Mesodermal cell (in vitro differentiated cells): ENCODE measurements at regions not wholly inside any gene's neighbourhood (a gene's known extent, or its start where the extent isn't known, plus 50 kb on each side); places are given as distances from the start of the nearest gene placed in this dataset.
"Not testable (repeated sequence)": the region's sequence is repeated elsewhere in the genome, so short reads cannot be mapped to it uniquely, and the experiment has no call there.

Experiments used
- H3K27ac ChIP-seq: 2 replicates; pipeline ENCODE4 v1.7.0; 2013; ENCODE audit warnings: mild to moderate bottlenecking, low read depth, low read length, moderate library complexity; ENCODE audit not compliant: severe bottlenecking
- H3K36me3 ChIP-seq: 2 replicates; pipeline ENCODE4 v1.7.1; 2013; ENCODE audit warnings: mild to moderate bottlenecking, low read length, moderate library complexity; ENCODE audit not compliant: control insufficient read depth, insufficient read depth
- H3K4me1 ChIP-seq: one replicate; pipeline ENCODE4 v1.7.1; 2013; ENCODE audit warnings: mild to moderate bottlenecking, low read length; ENCODE audit not compliant: insufficient read depth, control insufficient read depth, poor library complexity, severe bottlenecking
- H3K4me3 ChIP-seq: 2 replicates; pipeline ENCODE4 v1.7.0; 2013; ENCODE audit warnings: low read length, control low read depth, mild to moderate bottlenecking; ENCODE audit not compliant: insufficient read depth, poor library complexity, severe bottlenecking; ENCODE audit errors: extremely low read depth
- H3K9me3 ChIP-seq: 2 replicates; pipeline ENCODE4 v1.7.1; 2013; ENCODE audit warnings: mild to moderate bottlenecking, low read length, moderate library complexity; ENCODE audit not compliant: control insufficient read depth
- WGBS, 2 experiments: methylation state at CpG; one replicate each; pipeline ENCODE4 v1.1.5; 2013; ENCODE audit warnings: missing lambda C conversion rate in 2 of 2; ENCODE audit not compliant: insufficient coverage in 2 of 2; 5-methylcytosine and 5-hydroxymethylcytosine counted together

DNA sequence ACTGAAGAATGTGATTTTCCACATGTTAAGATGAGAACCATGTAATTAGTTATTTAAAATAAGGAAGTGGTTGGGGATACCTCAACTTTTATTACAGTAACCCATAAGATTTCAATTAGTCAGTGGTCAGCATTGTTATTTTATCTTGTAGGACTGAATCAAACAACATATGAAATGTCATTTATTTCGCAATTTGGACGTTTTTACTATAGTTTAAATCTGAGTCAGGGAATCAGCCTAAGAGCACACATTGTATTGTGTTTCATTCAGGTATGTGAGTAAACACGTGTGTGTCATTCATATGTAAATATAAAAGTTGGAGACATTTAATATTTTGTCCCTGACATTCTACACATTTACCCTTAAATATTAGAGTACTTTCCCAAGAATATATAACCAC, 1418.7 kb downstream of the GRIK2 start:
- Histone ChIP-seq H3K9me3 (no peaks in the 10 kb centered on the region), H3K27ac (no peak overlapping the region), H3K4me3 (no peak overlapping the region), H3K36me3 (no peaks in the 10 kb centered on the region), H3K4me1 (no peaks in the 10 kb centered on the region)
- WGBS, 2 experiments, result no CpG with 5 or more reads among the region's 3 CpGs

DNA sequence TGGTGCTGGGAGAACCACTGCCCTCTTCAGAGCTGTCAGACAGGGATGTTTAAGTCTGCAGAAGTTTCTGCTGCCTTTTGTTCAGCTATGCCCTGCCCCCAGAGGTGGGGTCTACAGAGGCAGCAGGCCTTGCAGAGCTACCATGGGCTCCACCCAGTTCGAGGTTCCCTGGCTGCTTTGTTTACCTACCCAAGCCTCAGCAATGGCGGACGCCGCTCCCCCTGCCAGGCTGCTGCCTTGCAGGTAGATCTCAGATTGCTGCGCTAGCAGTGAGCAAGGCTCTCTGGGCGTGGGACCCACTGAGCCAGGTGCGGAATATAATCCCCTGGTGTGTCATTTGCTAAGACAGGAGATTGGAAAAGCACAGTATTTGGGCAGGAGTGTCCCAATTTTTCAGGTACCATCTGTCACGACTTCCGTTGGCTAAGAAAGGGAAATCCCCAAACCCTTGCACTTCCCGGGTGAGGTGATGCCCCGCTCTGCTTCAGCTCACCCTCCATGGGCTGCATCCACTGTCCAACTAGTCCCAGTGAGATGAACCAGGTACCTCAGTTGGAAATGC, 1415.5 kb downstream of the GRIK2 start:
- WGBS, 2 experiments, result 65 to 82% methylated on average over 6 to 9 of the region's 11 CpGs
- not testable (repeated sequence) for H3K9me3 ChIP-seq, H3K36me3 ChIP-seq, H3K4me3 ChIP-seq, H3K4me1 ChIP-seq, H3K27ac ChIP-seq

DNA sequence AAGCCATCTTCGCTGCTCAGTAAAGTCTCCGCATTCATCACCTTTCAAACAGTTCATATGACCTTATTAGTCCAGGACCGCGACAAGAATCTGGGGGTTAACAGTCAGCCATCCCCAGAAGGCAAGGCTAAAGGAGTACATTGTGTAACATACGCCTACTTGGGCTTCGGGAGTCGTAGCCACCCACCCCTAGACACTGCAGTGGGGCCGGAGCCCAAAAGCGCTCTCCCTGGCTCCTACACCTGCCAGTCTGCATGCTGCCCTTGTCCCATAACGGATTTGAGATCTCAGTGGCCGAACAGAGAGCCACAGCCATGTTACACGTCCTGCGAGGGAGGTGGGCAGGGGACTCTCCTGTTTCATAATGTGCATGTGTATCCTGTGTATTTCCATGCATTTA, 1405.5 kb downstream of the GRIK2 start:
- Histone ChIP-seq H3K36me3 (no peaks in the 10 kb centered on the region), H3K9me3 (no peaks in the 10 kb centered on the region), H3K4me1 (no peaks in the 10 kb centered on the region), H3K27ac (no peak overlapping the region), H3K4me3 (peak overlapping the region; percentile 20)
- WGBS, 2 experiments, result 84% methylated on average over 9 of the region's 13 CpGs

DNA sequence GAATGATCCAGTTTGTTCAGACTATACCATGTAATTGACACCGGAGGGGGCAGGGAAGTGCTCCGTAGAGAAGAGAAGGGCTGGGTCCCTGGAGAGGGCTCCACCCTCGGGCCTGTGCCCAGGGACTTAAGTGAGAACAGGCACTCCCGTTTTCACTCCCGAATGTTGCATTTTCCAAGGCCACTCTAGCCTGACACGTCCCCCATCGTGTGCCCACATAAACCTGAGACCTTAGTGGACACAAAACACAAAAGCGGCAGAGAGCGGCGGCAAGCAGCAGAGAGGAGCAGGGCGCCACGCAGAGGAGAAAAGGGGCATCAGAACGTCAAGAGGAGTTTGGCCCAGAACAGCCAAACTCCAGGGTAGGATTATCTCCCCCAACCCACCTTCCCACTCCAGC, 1405.1 kb downstream of the GRIK2 start:
- H3K36me3 ChIP-seq, result no peaks in the 10 kb centered on the region
- WGBS, 2 experiments, result 6 to 14% methylated on average over 7 to 11 of the region's 13 CpGs
- no peaks in the 10 kb centered on the region for H3K9me3 ChIP-seq
- H3K4me1 ChIP-seq, result no peaks in the 10 kb centered on the region
- H3K27ac ChIP-seq, result no peak overlapping the region
- peak overlapping the region; percentile 20 for H3K4me3 ChIP-seq

DNA sequence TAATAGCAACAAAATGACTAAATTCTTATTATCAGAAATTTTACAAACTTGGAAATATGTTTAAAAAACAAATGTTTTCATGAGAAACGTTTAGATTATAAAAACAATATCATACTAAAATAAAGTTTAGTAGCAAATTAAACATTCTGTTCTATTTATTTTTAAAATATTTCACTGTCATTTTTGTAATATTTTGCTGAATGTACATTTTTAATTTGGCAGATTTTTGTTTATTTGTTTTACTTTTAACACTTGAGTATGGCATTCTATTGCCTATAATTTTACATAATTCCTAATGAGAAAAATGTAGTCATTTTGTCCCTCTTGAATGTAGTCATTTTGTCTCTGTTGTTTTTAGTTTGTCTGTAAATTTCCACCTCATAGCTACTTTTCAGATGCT, 1400.2 kb downstream of the GRIK2 start:
- H3K36me3 ChIP-seq, result no peaks in the 10 kb centered on the region
- no CpG with 5 or more reads among the region's 1 CpG for WGBS, 2 experiments
- no peak overlapping the region for H3K4me3 ChIP-seq
- no peaks in the 10 kb centered on the region for H3K9me3 ChIP-seq
- no peaks in the 10 kb centered on the region for H3K4me1 ChIP-seq
- no peak overlapping the region for H3K27ac ChIP-seq

DNA sequence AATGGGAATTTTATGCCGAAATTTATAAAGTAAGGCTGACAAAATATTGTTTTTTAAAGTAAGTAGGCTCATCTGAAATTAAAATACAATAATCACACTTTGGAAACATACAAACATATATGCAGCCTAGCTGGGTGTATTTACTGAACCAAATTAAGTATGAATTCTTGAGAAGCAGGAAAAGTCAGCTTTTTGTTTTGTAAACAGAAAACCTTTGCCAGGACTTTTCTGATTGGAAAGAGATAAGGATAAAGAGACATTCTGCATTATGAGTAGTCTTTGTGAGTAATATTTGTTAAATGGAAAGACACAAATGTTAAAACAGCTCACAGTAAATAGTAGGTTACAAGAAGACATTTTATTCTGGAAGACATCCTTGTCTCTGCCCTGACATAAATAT, 1380.8 kb downstream of the GRIK2 start:
- no peaks in the 10 kb centered on the region for H3K9me3 ChIP-seq
- no peaks in the 10 kb centered on the region for H3K36me3 ChIP-seq
- H3K4me3 ChIP-seq, result no peak overlapping the region
- WGBS, 2 experiments, result no CpG with 5 or more reads among the region's 1 CpG
- no peaks in the 10 kb centered on the region for H3K4me1 ChIP-seq
- no peak overlapping the region for H3K27ac ChIP-seq

DNA sequence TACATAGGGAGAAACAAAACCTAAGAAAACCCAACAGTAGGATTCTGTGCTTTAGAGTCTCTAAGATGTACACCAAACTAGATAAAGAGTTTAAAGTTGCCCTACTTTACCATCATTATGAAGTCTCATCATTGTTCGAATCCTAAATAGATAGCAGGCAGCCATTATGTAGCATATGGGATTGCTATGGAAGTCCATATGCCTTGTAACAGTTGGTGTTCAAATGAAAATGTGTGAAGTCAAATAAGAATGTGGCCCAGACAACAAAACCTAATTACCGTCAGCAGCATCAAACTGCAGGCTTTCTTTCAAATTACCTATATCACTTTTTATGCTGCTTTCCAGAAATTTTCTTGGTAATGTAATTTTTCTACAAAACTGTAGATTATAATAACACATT, 1380.1 kb downstream of the GRIK2 start:
- no peak overlapping the region for H3K27ac ChIP-seq
- WGBS, 2 experiments, result no CpG with 5 or more reads among the region's 2 CpGs

DNA sequence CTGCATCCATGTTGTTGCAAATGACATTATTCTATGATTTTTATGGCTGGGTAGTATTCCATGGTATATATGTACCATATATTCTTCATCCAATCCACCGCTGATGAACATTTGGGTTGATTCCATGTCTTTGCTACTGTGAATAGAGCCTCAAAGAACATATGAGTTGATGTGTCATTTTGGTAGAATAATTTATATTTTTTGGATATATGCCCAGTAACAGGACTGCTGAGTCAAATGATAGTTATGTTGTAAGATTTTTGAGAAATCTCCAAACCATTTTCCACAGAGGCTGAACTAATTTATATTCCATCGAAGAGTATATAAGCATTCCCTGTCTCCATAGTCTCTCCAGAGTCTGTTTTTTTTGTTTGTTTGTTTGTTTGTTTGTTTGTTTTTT, 1373.5 kb downstream of the GRIK2 start:
- Histone ChIP-seq H3K4me1 (no peaks in the 10 kb centered on the region), H3K4me3 (no peak overlapping the region)
- WGBS, 2 experiments, result no CpG with 5 or more reads among the region's 2 CpGs

More for the DNA sequence above, 1380.1 kb downstream of the GRIK2 start:
- no peak overlapping the region for H3K4me3 ChIP-seq
- H3K36me3 ChIP-seq, result no peaks in the 10 kb centered on the region
- no peaks in the 10 kb centered on the region for H3K9me3 ChIP-seq
- H3K4me1 ChIP-seq, result no peaks in the 10 kb centered on the region

DNA sequence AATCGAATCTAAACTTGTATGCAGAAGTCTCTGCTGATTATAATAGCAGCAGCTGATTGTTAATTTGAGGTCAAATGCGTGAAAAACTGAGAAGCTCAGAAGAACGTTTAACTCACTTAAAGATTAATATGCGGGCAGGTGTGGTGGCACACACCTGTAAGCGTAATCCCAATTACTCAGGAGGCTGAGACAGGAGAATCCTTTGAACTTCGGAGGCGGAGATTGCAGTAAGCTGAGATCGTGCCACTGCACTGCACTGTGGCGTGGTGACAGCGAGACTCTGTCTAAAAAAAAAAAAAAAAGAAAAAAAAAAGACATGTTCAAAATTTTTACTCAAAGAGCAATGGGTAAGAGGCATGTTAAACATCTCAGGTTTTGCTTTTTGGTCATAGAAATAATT, 1370.8 kb downstream of the GRIK2 start:
- Histone ChIP-seq H3K27ac (no peak overlapping the region), H3K4me1 (no peaks in the 10 kb centered on the region), H3K9me3 (no peaks in the 10 kb centered on the region), H3K36me3 (no peaks in the 10 kb centered on the region), H3K4me3 (no peak overlapping the region)
- WGBS, 2 experiments, result 88 to 90% methylated on average over 6 to 7 of the region's 10 CpGs

More for the DNA sequence above, 1373.5 kb downstream of the GRIK2 start:
- no peaks in the 10 kb centered on the region for H3K36me3 ChIP-seq
- no peak overlapping the region for H3K27ac ChIP-seq
- H3K9me3 ChIP-seq, result no peaks in the 10 kb centered on the region

DNA sequence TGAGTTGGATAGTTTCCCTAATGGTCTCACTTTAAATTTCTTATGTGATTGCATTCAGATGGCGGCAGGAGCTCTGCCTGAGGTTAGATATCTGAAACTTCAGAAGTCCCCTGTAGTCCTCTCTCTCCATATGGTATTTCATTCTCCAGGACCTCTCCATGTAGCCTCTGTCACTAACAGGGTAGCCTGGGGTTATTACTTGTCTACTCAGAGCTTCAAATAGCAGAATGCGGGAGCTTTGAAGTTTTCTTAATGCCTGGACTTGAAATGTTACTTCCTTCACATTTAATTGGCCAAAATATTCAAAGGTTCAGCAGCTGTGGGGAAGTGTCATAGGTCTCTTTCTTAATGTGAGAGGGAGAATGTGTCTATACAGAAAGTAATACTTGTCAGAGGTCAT, 1370.4 kb downstream of the GRIK2 start:
- WGBS, 2 experiments, result 92% methylated on average over 2 of the region's 2 CpGs; no CpG with 5 or more reads in 1 of the 2 experiments

DNA sequence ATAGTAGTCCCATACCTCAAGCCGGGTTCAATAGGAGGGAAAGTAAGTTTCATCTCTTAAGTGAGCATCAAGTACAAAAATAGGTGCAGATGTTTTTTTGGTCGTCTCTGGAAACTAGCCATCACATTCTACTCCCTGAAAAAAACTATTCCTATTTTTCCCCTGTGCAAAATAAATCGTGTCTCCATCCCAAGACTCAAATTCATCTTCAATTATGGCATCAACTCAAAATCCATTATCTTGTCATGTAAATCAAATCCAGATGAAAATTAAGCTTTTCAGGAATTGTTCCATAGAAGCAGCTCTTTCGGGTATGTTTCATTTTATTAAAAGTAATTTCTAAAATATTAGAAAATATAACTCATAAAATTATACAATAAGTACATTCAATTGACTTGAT, 1368.4 kb downstream of the GRIK2 start:
- H3K9me3 ChIP-seq, result no peaks in the 10 kb centered on the region
- H3K4me1 ChIP-seq, result no peaks in the 10 kb centered on the region
- WGBS, 2 experiments, result 88 to 94% methylated on average over 2 of the region's 4 CpGs
- H3K36me3 ChIP-seq, result no peaks in the 10 kb centered on the region
- no peak overlapping the region for H3K27ac ChIP-seq
- no peak overlapping the region for H3K4me3 ChIP-seq

More for the DNA sequence above, 1370.4 kb downstream of the GRIK2 start:
- Histone ChIP-seq H3K27ac (no peak overlapping the region), H3K9me3 (no peaks in the 10 kb centered on the region), H3K4me1 (no peaks in the 10 kb centered on the region), H3K4me3 (no peak overlapping the region), H3K36me3 (no peaks in the 10 kb centered on the region)
